H4 (cell line): ENCODE measurements at regions not wholly inside any gene's neighbourhood (a gene's known extent, or its start where the extent isn't known, plus 50 kb on each side); places are given as distances from the start of the nearest gene placed in this dataset.
"Not testable (repeated sequence)": the region's sequence is repeated elsewhere in the genome, so short reads cannot be mapped to it uniquely, and the experiment has no call there.

Source experiments
- DNase-seq: peaks from one replicate; pipeline ENCODE4 v3.0.0-alpha.2; 2015; ENCODE audit warnings: low spot score

- DNase-seq: no peak
These were observed 1681.0 kb upstream of the DDX18 start for GRCh38 chr2:116133381-116133942.

- no peak for DNase-seq
These were observed 1672.5 kb upstream of the DDX18 start for GRCh38 chr2:116141891-116142474.

- no peak for DNase-seq
These were observed 1671.8 kb upstream of the DDX18 start for GRCh38 chr2:116142644-116143227.

- no peak for DNase-seq
These were observed 1669.5 kb upstream of the DDX18 start for GRCh38 chr2:116145031-116145430.

- no peak for DNase-seq
These were observed 1666.1 kb upstream of the DDX18 start for GRCh38 chr2:116148361-116148760.

- DNase-seq: no peak
These were observed 1660.8 kb upstream of the DDX18 start for GRCh38 chr2:116153729-116154128.

GRCh38 chr2:116160657-116161056 lies 1653.8 kb upstream of the DDX18 start:
- no peak for DNase-seq

- no peak for DNase-seq
These were observed 1652.1 kb upstream of the DDX18 start for GRCh38 chr2:116162395-116162794.

- DNase-seq: no peak
These were observed 1647.4 kb upstream of the DDX18 start for GRCh38 chr2:116167107-116167506.

- DNase-seq: no peak
These were observed 1634.4 kb upstream of the DDX18 start for GRCh38 chr2:116180072-116180471.

- DNase-seq: not testable (repeated sequence)
These were observed 1623.8 kb upstream of the DDX18 start for GRCh38 chr2:116190684-116191083.

GRCh38 chr2:116200086-116200485 lies 1614.4 kb upstream of the DDX18 start:
- no peak for DNase-seq

GRCh38 chr2:116211719-116212118 lies 1602.8 kb upstream of the DDX18 start:
- no peak for DNase-seq

GRCh38 chr2:116222793-116223192 lies 1591.7 kb upstream of the DDX18 start:
- no peak for DNase-seq

- no peak for DNase-seq
These were observed 1590.6 kb upstream of the DDX18 start for GRCh38 chr2:116223912-116224311.

GRCh38 chr2:116224610-116225009 lies 1589.9 kb upstream of the DDX18 start:
- DNase-seq: no peak

GRCh38 chr2:116238511-116238910 lies 1576.0 kb upstream of the DDX18 start:
- DNase-seq: no peak

- no peak for DNase-seq
These were observed 1564.1 kb upstream of the DDX18 start for GRCh38 chr2:116250376-116250775.

- DNase-seq: no peak
These were observed 1549.6 kb upstream of the DDX18 start for GRCh38 chr2:116264872-116265271.

GRCh38 chr2:116269040-116269439 lies 1545.5 kb upstream of the DDX18 start:
- no peak for DNase-seq

- DNase-seq: no peak
These were observed 1510.2 kb upstream of the DDX18 start for GRCh38 chr2:116304328-116304727.

GRCh38 chr2:116317111-116317510 lies 1497.4 kb upstream of the DDX18 start:
- no peak for DNase-seq

GRCh38 chr2:116318551-116318950 lies 1495.9 kb upstream of the DDX18 start:
- not testable (repeated sequence) for DNase-seq

GRCh38 chr2:116319001-116319400 lies 1495.5 kb upstream of the DDX18 start:
- DNase-seq: no peak
